Stomach (tissue), 8 donors: ENCODE measurements at regions not wholly inside any gene's neighbourhood (a gene's known extent, or its start where the extent isn't known, plus 50 kb on each side); places are given as distances from the start of the nearest gene placed in this dataset.

ENCODE experiments used
- DNase-seq, 2 donors: peaks; one replicate each; pipeline versions ENCODE4 v3.0.0 to v3.0.0-alpha.2; 2013 to 2019
- H3K27ac ChIP-seq, 5 donors: fragments of 200-600 bp in 4 of 5; sonication (generic) in 4 of 5; one replicate each; pipeline ENCODE4 v1.5.1; 2013 to 2019; ENCODE audit warnings: mild to moderate bottlenecking in 1 of 5, moderate library complexity in 1 of 5
- H3K27me3 ChIP-seq, 3 donors: fragments of 200-600 bp; sonication (generic); one replicate each; pipeline ENCODE4 v1.5.1; 2017 to 2019; ENCODE audit warnings: mixed run types in 1 of 3
- H3K36me3 ChIP-seq, 4 donors: fragments of 200-600 bp; sonication (generic); 1 replicate in 3 of 4; 2 replicates in 1 of 4; pipeline ENCODE4 v1.5.1; 2016 to 2019
- H3K4me1 ChIP-seq, 4 donors: fragments of 200-600 bp; sonication (generic); one replicate each; pipeline ENCODE4 v1.5.1; 2016 to 2019
- H3K4me3 ChIP-seq, 4 donors: fragments of 200-600 bp; sonication (generic) in 3 of 4; one replicate each; pipeline ENCODE4 v1.5.1; 2016 to 2019; ENCODE audit warnings: mild to moderate bottlenecking in 1 of 4
- H3K9me3 ChIP-seq, 4 donors: fragments of 200-600 bp; sonication (generic); one replicate each; pipeline ENCODE4 v1.5.1; 2016 to 2019
- EP300 ChIP-seq: sonication (generic); formaldehyde crosslinking; IDR thresholded peaks from one replicate; pipeline ENCODE4 v1.6.1; 2017; ENCODE audit warnings: antibody characterized with exemption
- POLR2A ChIP-seq, 4 donors: fragments of 450-650 bp; IDR thresholded peaks; one replicate each; pipeline ENCODE4 v1.6.1; 2016; ENCODE audit warnings: antibody characterized with exemption in 4 of 4, control low read depth in 2 of 4, mild to moderate bottlenecking in 1 of 4, moderate library complexity in 1 of 4
- POLR2AphosphoS5 ChIP-seq, 3 donors: sonication (generic); formaldehyde crosslinking; IDR thresholded peaks; one replicate each; pipeline ENCODE4 v1.6.1; 2016; ENCODE audit warnings: antibody characterized with exemption in 3 of 3
- WGBS, 5 donors: extraction: QIAGEN DNeasy Blood & Tissue Kit in 3 of 5; methylation state at CpG; one replicate each; pipeline versions ENCODE4 v1.1.5 to v1.1.7; 2013 to 2018; 5-methylcytosine and 5-hydroxymethylcytosine counted together
- intact Hi-C: fragments of 100-400 bp; cut with DNase I; formaldehyde crosslinking; loops from one replicate; pipeline ENCODE4 v1.15.1; 2023; ENCODE audit warnings: low total_unique reads
- TF ChIP-seq, protein P1 (sequence below), 7 experiments: fragments of 450-650 bp in 4 of 7; fragments of 200-600 bp in 3 of 7; sonication (generic) in 3 of 7; IDR thresholded peaks; one replicate each; pipeline ENCODE4 v1.5.1; 2016 to 2019; ENCODE audit warnings: antibody characterized with exemption in 7 of 7, control low read depth in 2 of 7, mild to moderate bottlenecking in 1 of 7
- donor health status: healthy with polysubstance abuse.
- donor health status: Bipolar disorder and iron deficiency.
- donor health status: healthy.

- no peaks in the 10 kb centered on the region for H3K27me3 ChIP-seq
- TF ChIP-seq POLR2AphosphoS5 (IDR thresholded peaks at IDR 0.05) (no peak), EP300 (no peak), POLR2A (IDR thresholded peaks at IDR 0.05) (no peak)
- TF ChIP-seq, protein P1, sequence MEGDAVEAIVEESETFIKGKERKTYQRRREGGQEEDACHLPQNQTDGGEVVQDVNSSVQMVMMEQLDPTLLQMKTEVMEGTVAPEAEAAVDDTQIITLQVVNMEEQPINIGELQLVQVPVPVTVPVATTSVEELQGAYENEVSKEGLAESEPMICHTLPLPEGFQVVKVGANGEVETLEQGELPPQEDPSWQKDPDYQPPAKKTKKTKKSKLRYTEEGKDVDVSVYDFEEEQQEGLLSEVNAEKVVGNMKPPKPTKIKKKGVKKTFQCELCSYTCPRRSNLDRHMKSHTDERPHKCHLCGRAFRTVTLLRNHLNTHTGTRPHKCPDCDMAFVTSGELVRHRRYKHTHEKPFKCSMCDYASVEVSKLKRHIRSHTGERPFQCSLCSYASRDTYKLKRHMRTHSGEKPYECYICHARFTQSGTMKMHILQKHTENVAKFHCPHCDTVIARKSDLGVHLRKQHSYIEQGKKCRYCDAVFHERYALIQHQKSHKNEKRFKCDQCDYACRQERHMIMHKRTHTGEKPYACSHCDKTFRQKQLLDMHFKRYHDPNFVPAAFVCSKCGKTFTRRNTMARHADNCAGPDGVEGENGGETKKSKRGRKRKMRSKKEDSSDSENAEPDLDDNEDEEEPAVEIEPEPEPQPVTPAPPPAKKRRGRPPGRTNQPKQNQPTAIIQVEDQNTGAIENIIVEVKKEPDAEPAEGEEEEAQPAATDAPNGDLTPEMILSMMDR (IDR thresholded peaks at IDR 0.05): no peak
- H3K36me3 ChIP-seq: no peaks in the 10 kb centered on the region
- H3K4me3 ChIP-seq: no peak overlapping the region
- intact Hi-C loops: no loop called here
- 87 to 97% (median 89%) methylated on average over 2 of the region's 2 CpGs for WGBS, 5 donors
- H3K9me3 ChIP-seq: no peaks in the 10 kb centered on the region
- no peak for DNase-seq
- no peak overlapping the region for H3K27ac ChIP-seq
- no peaks in the 10 kb centered on the region for H3K4me1 ChIP-seq
These were observed 647.8 kb upstream of the SLC35B3 start for GRCh38 chr6:9083108-9083507.

GRCh38 chr6:9066726-9067125 lies 631.4 kb upstream of the SLC35B3 start:
- H3K4me3 ChIP-seq: no peak overlapping the region
- H3K36me3 ChIP-seq: no peaks in the 10 kb centered on the region
- H3K4me1 ChIP-seq: no peaks in the 10 kb centered on the region
- intact Hi-C loops: no loop called here
- TF ChIP-seq POLR2A (IDR thresholded peaks at IDR 0.05) (no peak), EP300 (no peak), POLR2AphosphoS5 (IDR thresholded peaks at IDR 0.05) (no peak)
- TF ChIP-seq, protein P1 (IDR thresholded peaks at IDR 0.05): no peak
- DNase-seq: peak in 1 of 2 donors; percentile 20
- H3K9me3 ChIP-seq: no peaks in the 10 kb centered on the region
- H3K27me3 ChIP-seq: no peaks in the 10 kb centered on the region
- H3K27ac ChIP-seq: no peak overlapping the region
- WGBS, 5 donors: 75 to 91% (median 81%) methylated on average over 3 of the region's 3 CpGs

GRCh38 chr6:9064156-9064555 lies 628.8 kb upstream of the SLC35B3 start:
- no peak overlapping the region for H3K4me3 ChIP-seq
- H3K9me3 ChIP-seq: no peaks in the 10 kb centered on the region
- intact Hi-C loops: no loop called here
- no peaks in the 10 kb centered on the region for H3K4me1 ChIP-seq
- H3K36me3 ChIP-seq: no peaks in the 10 kb centered on the region
- DNase-seq: no peak
- 40 to 47% (median 44%) methylated on average over 1 of the region's 1 CpG for WGBS, 5 donors
- no peaks in the 10 kb centered on the region for H3K27me3 ChIP-seq
- TF ChIP-seq POLR2AphosphoS5 (IDR thresholded peaks at IDR 0.05) (no peak), EP300 (no peak), POLR2A (IDR thresholded peaks at IDR 0.05) (no peak)
- TF ChIP-seq, protein P1 (IDR thresholded peaks at IDR 0.05): no peak
- no peak overlapping the region for H3K27ac ChIP-seq

DNA sequence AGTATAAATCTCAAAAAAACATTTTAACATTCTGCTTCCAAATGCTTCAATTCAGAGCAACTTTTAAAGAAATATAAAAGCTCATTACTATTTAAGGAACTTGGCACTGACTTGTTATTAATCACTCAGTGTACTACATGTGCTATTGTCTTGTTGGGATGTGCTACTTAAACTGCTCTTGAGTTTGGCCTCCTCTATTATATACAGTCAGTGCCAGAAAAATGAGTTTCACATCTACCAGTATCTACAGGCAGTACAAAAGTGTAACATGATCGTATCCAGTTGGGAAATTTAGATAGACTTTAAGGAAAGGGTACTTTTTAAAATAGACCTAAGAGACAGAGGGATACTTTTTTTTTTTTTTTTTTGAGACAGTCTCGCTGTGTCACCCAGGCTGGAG lies 627.3 kb upstream of the SLC35B3 start:
- no peaks in the 10 kb centered on the region for H3K4me1 ChIP-seq
- no peak overlapping the region for H3K4me3 ChIP-seq
- intact Hi-C loops: no loop called here
- no peaks in the 10 kb centered on the region for H3K36me3 ChIP-seq
- 68 to 90% (median 73%) methylated on average over 2 of the region's 2 CpGs for WGBS, 5 donors
- peak in 1 of 2 donors; percentile 31 for DNase-seq
- H3K9me3 ChIP-seq: no peaks in the 10 kb centered on the region
- no peaks in the 10 kb centered on the region for H3K27me3 ChIP-seq
- H3K27ac ChIP-seq: no peak overlapping the region
- TF ChIP-seq POLR2A (IDR thresholded peaks at IDR 0.05) (no peak), EP300 (no peak), POLR2AphosphoS5 (IDR thresholded peaks at IDR 0.05) (no peak)
- TF ChIP-seq, protein P1 (IDR thresholded peaks at IDR 0.05): no peak
